Neural cell (in vitro differentiated cells): ENCODE measurements at regions not wholly inside any gene's neighbourhood (a gene's known extent, or its start where the extent isn't known, plus 50 kb on each side); places are given as distances from the start of the nearest gene placed in this dataset.

Source experiments
- H2AFZ ChIP-seq: fragments of 200-600, 300-800 bp; sonication (generic), shearing (Covaris generic); 2 replicates; pipeline ENCODE4 v1.6.0; 2014; ENCODE audit warnings: low read depth, mild to moderate bottlenecking, antibody characterized with exemption, low read length, moderate library complexity
- H3F3A ChIP-seq: fragments of 200-600 bp; shearing (Covaris generic); 2 replicates; pipeline ENCODE4 v1.6.1; 2016; ENCODE audit warnings: mild to moderate bottlenecking, moderate library complexity, mixed read lengths, antibody characterized with exemption, low read length; ENCODE audit not compliant: insufficient read depth, poor library complexity, severe bottlenecking
- H3K27ac ChIP-seq: fragments of 200-600, 300-800 bp; sonication (generic), shearing (Covaris generic); 2 replicates; pipeline ENCODE4 v1.5.1; 2014; ENCODE audit warnings: mild to moderate bottlenecking, low read length, moderate library complexity
- H3K27me3 ChIP-seq: fragments of 300-800, 200-600 bp; sonication (generic), shearing (Covaris generic); 2 replicates; pipeline ENCODE4 v1.6.0; 2014; ENCODE audit warnings: mild to moderate bottlenecking, low read depth, low read length, moderate library complexity; ENCODE audit not compliant: insufficient read depth
- H3K36me3 ChIP-seq: fragments of 300-800, 200-600 bp; sonication (generic), shearing (Covaris generic); 2 replicates; pipeline ENCODE4 v1.5.1; 2014; ENCODE audit warnings: mild to moderate bottlenecking, antibody characterized with exemption, low read length, moderate library complexity; ENCODE audit not compliant: insufficient read depth
- H3K4me2 ChIP-seq: fragments of 300-800, 200-600 bp; sonication (generic), shearing (Covaris generic); 2 replicates; pipeline ENCODE4 v1.6.0; 2014; ENCODE audit warnings: mild to moderate bottlenecking, low read length
- H3K4me3 ChIP-seq: fragments of 300-800, 200-600 bp; sonication (generic), shearing (Covaris generic); 2 replicates; pipeline ENCODE4 v1.5.1; 2014; ENCODE audit warnings: mild to moderate bottlenecking, low read length, moderate library complexity
- H3K79me2 ChIP-seq: fragments of 200-600 bp; shearing (Covaris generic); replicated peaks from 2 replicates; pipeline ENCODE4 v1.6.0; 2014; ENCODE audit warnings: mild to moderate bottlenecking, low read length, moderate library complexity; ENCODE audit not compliant: insufficient read depth
- H3K9ac ChIP-seq: fragments of 300-800, 200-600 bp; sonication (generic), shearing (Covaris generic); 2 replicates; pipeline ENCODE4 v1.6.1; 2016; ENCODE audit warnings: mild to moderate bottlenecking, low read length, mixed read lengths
- H3K9me2 ChIP-seq: fragments of 200-600 bp; shearing (Covaris generic); 2 replicates; pipeline ENCODE4 v1.6.1; 2016; ENCODE audit warnings: mild to moderate bottlenecking, low read length, mixed read lengths; ENCODE audit not compliant: insufficient read depth
- H3K9me3 ChIP-seq: fragments of 200-600, 300-800 bp; sonication (generic), shearing (Covaris generic); 2 replicates; pipeline ENCODE4 v1.6.1; 2016; ENCODE audit warnings: mild to moderate bottlenecking, mixed run types, low read length, moderate library complexity, mixed read lengths
- H4K20me1 ChIP-seq: fragments of 200-600 bp; shearing (Covaris generic); 2 replicates; pipeline ENCODE4 v1.6.1; 2016; ENCODE audit warnings: mild to moderate bottlenecking, mixed run types; ENCODE audit not compliant: insufficient read depth
- CTCF ChIP-seq: fragments of 450-650 bp; IDR thresholded peaks from 2 replicates; pipeline ENCODE4 v1.5.1; 2014; ENCODE audit warnings: antibody characterized with exemption, mild to moderate bottlenecking, moderate library complexity; ENCODE audit not compliant: poor library complexity, severe bottlenecking
- EP300 ChIP-seq: fragments of 450-650 bp; conservative IDR thresholded peaks from 2 replicates; pipeline ENCODE4 v1.6.1; 2014; ENCODE audit warnings: antibody characterized with exemption, mild to moderate bottlenecking, moderate library complexity; ENCODE audit not compliant: poor library complexity, severe bottlenecking
- EZH2 ChIP-seq: fragments of 200-600, 300-800 bp; shearing (Covaris generic), sonication (generic); IDR thresholded peaks from 2 replicates; pipeline ENCODE4 v1.6.1; 2014; ENCODE audit warnings: antibody characterized with exemption, low read length, borderline replicate concordance, mild to moderate bottlenecking; ENCODE audit not compliant: insufficient read depth, poor library complexity, severe bottlenecking
- MXI1 ChIP-seq: fragments of 450-650 bp; conservative IDR thresholded peaks from 2 replicates; pipeline ENCODE4 v1.6.1; 2014; ENCODE audit warnings: antibody characterized with exemption, mild to moderate bottlenecking; ENCODE audit not compliant: poor library complexity, severe bottlenecking
- POLR2AphosphoS5 ChIP-seq: IDR thresholded peaks from 2 replicates; pipeline ENCODE4 v1.6.1; 2012
- RAD21 ChIP-seq: fragments of 450-650 bp; conservative IDR thresholded peaks from 2 replicates; pipeline ENCODE4 v1.6.1; 2014; ENCODE audit warnings: antibody characterized with exemption, mild to moderate bottlenecking, moderate library complexity
- REST ChIP-seq: IDR thresholded peaks from 2 replicates; pipeline ENCODE4 v1.6.1; 2012; ENCODE audit warnings: borderline replicate concordance
- SMC3 ChIP-seq: fragments of 450-650 bp; conservative IDR thresholded peaks from 2 replicates; pipeline ENCODE4 v1.6.1; 2014; ENCODE audit warnings: antibody characterized with exemption, mild to moderate bottlenecking, moderate library complexity; ENCODE audit not compliant: poor library complexity
- TAF1 ChIP-seq: IDR thresholded peaks from 2 replicates; pipeline ENCODE4 v1.6.1; 2012; ENCODE audit warnings: low read depth

- no peak for TF ChIP-seq EP300
These were observed 491.8 kb downstream of the TXNL1 start (continued) for GRCh38 chr18:56146565-56146964.

GRCh38 chr18:56142001-56142400, 496.4 kb downstream of the TXNL1 start:
- Histone ChIP-seq H3K4me3 (no peak overlapping the region), H3K27me3 (no peaks in the 10 kb centered on the region), H3K9me3 (no peaks in the 10 kb centered on the region), H3F3A (no peaks in the 10 kb centered on the region), H3K4me2 (no peak overlapping the region), H3K79me2 (no peaks in the 10 kb centered on the region), H4K20me1 (no peaks in the 10 kb centered on the region), H3K9me2 (no peaks in the 10 kb centered on the region), H2AFZ (no peak overlapping the region), H3K9ac (no peak overlapping the region), H3K27ac (no peak overlapping the region), H3K36me3 (no peaks in the 10 kb centered on the region)
- TF ChIP-seq RAD21: no peak
- no peak for TF ChIP-seq EP300
- TF ChIP-seq TAF1: no peak
- no peak for TF ChIP-seq POLR2AphosphoS5
- TF ChIP-seq MXI1: no peak
- no peak for TF ChIP-seq CTCF
- no peak for TF ChIP-seq SMC3
- no peak for TF ChIP-seq EZH2
- no peak for TF ChIP-seq REST

- no peaks in the 10 kb centered on the region for H3K9me3 ChIP-seq
- H3K79me2 ChIP-seq: no peaks in the 10 kb centered on the region
- H3K4me3 ChIP-seq: no peak overlapping the region
- TF ChIP-seq CTCF: no peak
- no peak for TF ChIP-seq MXI1
- TF ChIP-seq TAF1: no peak
- TF ChIP-seq SMC3: no peak
- TF ChIP-seq RAD21: no peak
- TF ChIP-seq REST: no peak
- no peak for TF ChIP-seq POLR2AphosphoS5
- TF ChIP-seq EP300: no peak
- no peak overlapping the region for H2AFZ ChIP-seq
- no peaks in the 10 kb centered on the region for H4K20me1 ChIP-seq
- H3K9me2 ChIP-seq: no peaks in the 10 kb centered on the region
- H3F3A ChIP-seq: no peaks in the 10 kb centered on the region
- H3K27me3 ChIP-seq: no peaks in the 10 kb centered on the region
- H3K36me3 ChIP-seq: no peaks in the 10 kb centered on the region
- no peak overlapping the region for H3K9ac ChIP-seq
- no peak overlapping the region for H3K27ac ChIP-seq
- H3K4me2 ChIP-seq: no peak overlapping the region
These were observed 498.6 kb downstream of the TXNL1 start for GRCh38 chr18:56139792-56140254.
